Testis (tissue), 2 donors: ENCODE measurements at regions not wholly inside any gene's neighbourhood (a gene's known extent, or its start where the extent isn't known, plus 50 kb on each side); places are given as distances from the start of the nearest gene placed in this dataset.

ENCODE experiments used
- POLR2A ChIP-seq: fragments of 450-650 bp; IDR thresholded peaks from one replicate; pipeline ENCODE4 v1.6.1; 2017; ENCODE audit warnings: antibody characterized with exemption, mild to moderate bottlenecking, moderate library complexity
- TF ChIP-seq, protein P1 (sequence below), 3 experiments: fragments of 450-650 bp in 2 of 3; fragments of 200-600 bp in 1 of 3; sonication (generic) in 1 of 3; IDR thresholded peaks; one replicate each; pipeline ENCODE4 v1.5.1; 2016 to 2019; ENCODE audit warnings: antibody characterized with exemption in 3 of 3, mild to moderate bottlenecking in 2 of 3, moderate library complexity in 1 of 3

DNA sequence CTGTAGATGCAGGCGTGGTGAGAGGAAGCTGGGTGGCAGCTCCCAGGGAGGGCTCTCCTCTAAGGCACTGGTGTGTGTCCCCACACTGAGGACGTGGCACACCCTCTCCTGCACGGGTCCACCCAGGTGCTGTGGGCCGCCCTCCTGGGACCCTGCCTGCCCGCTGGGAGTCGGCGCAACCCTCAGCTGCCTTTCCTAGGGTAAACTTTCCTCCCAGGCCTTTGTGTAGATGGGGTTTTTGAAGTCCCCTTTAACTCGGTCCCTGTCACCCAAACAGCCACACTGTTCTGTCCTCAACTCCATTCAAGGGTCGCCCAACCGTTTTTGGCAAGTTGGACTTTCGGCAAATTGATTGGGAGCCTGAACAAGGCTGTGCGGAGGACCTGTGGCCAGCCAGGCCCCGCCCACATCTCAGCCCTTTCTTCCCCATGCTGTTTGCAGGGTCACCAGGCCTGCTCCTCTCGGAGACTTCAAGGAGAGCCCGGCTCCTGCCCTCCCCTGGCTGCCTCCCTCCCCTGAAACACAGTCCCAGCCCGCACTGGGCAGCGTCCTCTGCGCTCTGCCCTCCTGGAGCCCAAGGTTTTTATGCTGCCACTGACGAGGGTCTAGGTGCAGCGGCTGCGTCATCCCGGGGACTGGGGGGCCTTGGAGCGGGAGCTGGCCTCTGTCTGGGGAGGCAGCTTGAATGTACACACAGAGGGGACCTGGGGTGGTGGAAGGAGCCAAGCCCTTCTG, 1126.2 kb downstream of the BRD1 start:
- TF ChIP-seq, protein P1, sequence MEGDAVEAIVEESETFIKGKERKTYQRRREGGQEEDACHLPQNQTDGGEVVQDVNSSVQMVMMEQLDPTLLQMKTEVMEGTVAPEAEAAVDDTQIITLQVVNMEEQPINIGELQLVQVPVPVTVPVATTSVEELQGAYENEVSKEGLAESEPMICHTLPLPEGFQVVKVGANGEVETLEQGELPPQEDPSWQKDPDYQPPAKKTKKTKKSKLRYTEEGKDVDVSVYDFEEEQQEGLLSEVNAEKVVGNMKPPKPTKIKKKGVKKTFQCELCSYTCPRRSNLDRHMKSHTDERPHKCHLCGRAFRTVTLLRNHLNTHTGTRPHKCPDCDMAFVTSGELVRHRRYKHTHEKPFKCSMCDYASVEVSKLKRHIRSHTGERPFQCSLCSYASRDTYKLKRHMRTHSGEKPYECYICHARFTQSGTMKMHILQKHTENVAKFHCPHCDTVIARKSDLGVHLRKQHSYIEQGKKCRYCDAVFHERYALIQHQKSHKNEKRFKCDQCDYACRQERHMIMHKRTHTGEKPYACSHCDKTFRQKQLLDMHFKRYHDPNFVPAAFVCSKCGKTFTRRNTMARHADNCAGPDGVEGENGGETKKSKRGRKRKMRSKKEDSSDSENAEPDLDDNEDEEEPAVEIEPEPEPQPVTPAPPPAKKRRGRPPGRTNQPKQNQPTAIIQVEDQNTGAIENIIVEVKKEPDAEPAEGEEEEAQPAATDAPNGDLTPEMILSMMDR (IDR thresholded peaks at IDR 0.05): no peak
- TF ChIP-seq POLR2A: no peak
